H1 (cell line): ENCODE measurements at regions not wholly inside any gene's neighbourhood (a gene's known extent, or its start where the extent isn't known, plus 50 kb on each side); places are given as distances from the start of the nearest gene placed in this dataset.

Source experiments
- CTCF ChIA-PET: fragments of 300-600 bp; sonication (Branson Sonifier 250); formaldehyde crosslinking; loops from one replicate; lab custom pipeline; 2021; ENCODE audit not compliant: partially characterized antibody; lab: Charles Lee
- POLR2A ChIA-PET: fragments of 300-600 bp; sonication (Branson Sonifier 250); formaldehyde crosslinking; loops from one replicate; lab custom pipeline; 2021; ENCODE audit warnings: inconsistent platforms; ENCODE audit not compliant: partially characterized antibody; lab: Charles Lee
- DNase-seq, 2 experiments: peaks; one replicate each; pipeline versions ENCODE4 v3.0.0 to v3.0.0-alpha.2; 2010 to 2022; ENCODE audit warnings: low spot score in 2 of 2, low read depth in 1 of 2, mixed read lengths in 1 of 2
- FAIRE-seq: peaks from 2 replicates; lab custom pipeline; 2011; peaks lifted over from hg19 to GRCh38; lab: Jason Lieb, UNC
- H2AFZ ChIP-seq: 2 replicates; pipeline ENCODE4 v1.8.1; 2012; ENCODE audit warnings: low read length, inconsistent platforms
- H2AK5ac ChIP-seq: 2 replicates; pipeline ENCODE4 v1.6.1; 2013; ENCODE audit warnings: low read depth, low read length
- H2BK120ac ChIP-seq: replicated peaks from 2 replicates; pipeline ENCODE3; 2013; ENCODE audit warnings: low read depth, low read length, inconsistent platforms
- H2BK12ac ChIP-seq: 2 replicates; pipeline ENCODE4 v1.6.1; 2013; ENCODE audit warnings: low read depth, low read length
- H2BK15ac ChIP-seq: 2 replicates; pipeline ENCODE4 v1.6.1; 2013; ENCODE audit warnings: low read length
- H2BK20ac ChIP-seq: 2 replicates; pipeline ENCODE4 v1.6.1; 2013; ENCODE audit warnings: low read length
- H2BK5ac ChIP-seq: 2 replicates; pipeline ENCODE4 v1.6.1; 2013; ENCODE audit warnings: low read depth, low read length
- H3K14ac ChIP-seq: 2 replicates; pipeline ENCODE4 v1.6.1; 2013; ENCODE audit warnings: inconsistent platforms; ENCODE audit not compliant: insufficient read length
- H3K18ac ChIP-seq: 2 replicates; pipeline ENCODE4 v1.6.1; 2013; ENCODE audit warnings: low read length; ENCODE audit errors: extremely low read depth
- H3K23ac ChIP-seq: 2 replicates; pipeline ENCODE4 v1.6.1; 2013; ENCODE audit warnings: inconsistent platforms; ENCODE audit not compliant: insufficient read length
- H3K23me2 ChIP-seq: 2 replicates; pipeline ENCODE4 v1.6.1; 2013; ENCODE audit warnings: low read depth, low read length
- H3K27ac ChIP-seq: 2 replicates; pipeline ENCODE4 v1.6.1; 2011; ENCODE audit warnings: low read depth, low read length, inconsistent platforms
- H3K27me3 ChIP-seq, 4 experiments: replicated peaks in 1 of 4; 1 replicate in 1 of 4; 2 replicates in 3 of 4; pipeline versions ENCODE4 v1.6.1 to v1.8.1; 2011 to 2013; ENCODE audit warnings: low read length in 3 of 4, mild to moderate bottlenecking in 3 of 4, inconsistent platforms in 2 of 4, mixed read lengths in 2 of 4, moderate library complexity in 1 of 4; ENCODE audit not compliant: control insufficient read depth in 3 of 4, insufficient read depth in 3 of 4; ENCODE audit errors: extremely low read depth in 1 of 4
- H3K36me3 ChIP-seq, 4 experiments: 2 replicates each; pipeline versions ENCODE4 v1.6.1 to v1.8.1; 2011 to 2013; ENCODE audit warnings: mild to moderate bottlenecking in 4 of 4, low read length in 3 of 4, moderate library complexity in 2 of 4, control low read depth in 1 of 4, inconsistent platforms in 1 of 4; ENCODE audit not compliant: insufficient read depth in 4 of 4, control insufficient read depth in 2 of 4
- H3K4ac ChIP-seq: replicated peaks from 2 replicates; pipeline ENCODE3; 2013; ENCODE audit warnings: low read length, low read depth, mixed read lengths, inconsistent platforms; ENCODE audit not compliant: insufficient read length
- H3K4me1 ChIP-seq, 4 experiments: replicated peaks in 1 of 4; 1 replicate in 1 of 4; 2 replicates in 3 of 4; pipeline versions ENCODE4 v1.6.1 to v1.8.1; 2011 to 2013; ENCODE audit warnings: low read length in 3 of 4, inconsistent platforms in 2 of 4, mixed read lengths in 1 of 4; ENCODE audit not compliant: insufficient read depth in 4 of 4, control insufficient read depth in 3 of 4
- H3K4me2 ChIP-seq, 2 experiments: 2 replicates each; pipeline versions ENCODE4 v1.6.1 to v1.8.1; 2011 to 2013; ENCODE audit warnings: low read depth in 2 of 2, low read length in 2 of 2, control low read depth in 1 of 2, inconsistent platforms in 1 of 2, mild to moderate bottlenecking in 1 of 2; ENCODE audit not compliant: insufficient read depth in 1 of 2
- H3K4me3 ChIP-seq, 4 experiments: fragments of 200-600, 300-600 bp in 1 of 4; sonication (generic), shearing (Covaris generic), sonication (Bioruptor Twin) in 1 of 4; 2 replicates each; pipeline versions ENCODE4 v1.5.1 to v1.8.1; 2011 to 2016; ENCODE audit warnings: low read length in 4 of 4, low read depth in 3 of 4, control low read depth in 2 of 4, inconsistent platforms in 2 of 4, mild to moderate bottlenecking in 2 of 4, mixed read lengths in 1 of 4, moderate library complexity in 1 of 4; ENCODE audit not compliant: insufficient read depth in 2 of 4; ENCODE audit errors: extremely low read depth in 1 of 4
- H3K56ac ChIP-seq: replicated peaks from 2 replicates; pipeline ENCODE3; 2013; ENCODE audit warnings: low read depth, mild to moderate bottlenecking, mixed read lengths, low read length, inconsistent platforms; ENCODE audit not compliant: insufficient read length
- H3K79me1 ChIP-seq: 2 replicates; pipeline ENCODE4 v1.6.1; 2013; ENCODE audit warnings: low read depth, low read length, control low read depth
- H3K79me2 ChIP-seq, 2 experiments: 2 replicates each; pipeline versions ENCODE4 v1.6.1 to v1.8.1; 2012 to 2013; ENCODE audit warnings: low read length in 2 of 2, mild to moderate bottlenecking in 2 of 2, inconsistent platforms in 1 of 2; ENCODE audit not compliant: insufficient read depth in 2 of 2, control insufficient read depth in 1 of 2
- H3K9ac ChIP-seq, 4 experiments: replicated peaks in 1 of 4; 1 replicate in 1 of 4; 2 replicates in 3 of 4; pipeline versions ENCODE4 v1.6.1 to v1.8.1; 2011 to 2013; ENCODE audit warnings: low read depth in 3 of 4, low read length in 3 of 4, control low read depth in 2 of 4, mild to moderate bottlenecking in 2 of 4, moderate library complexity in 2 of 4, inconsistent platforms in 1 of 4; ENCODE audit errors: extremely low read depth in 1 of 4
- H3K9me3 ChIP-seq, 2 experiments: 2 replicates each; pipeline versions ENCODE4 v1.6.1 to v1.8.1; 2012 to 2013; ENCODE audit warnings: mild to moderate bottlenecking in 2 of 2, moderate library complexity in 2 of 2, control low read depth in 1 of 2, inconsistent platforms in 1 of 2, low read depth in 1 of 2, low read length in 1 of 2, mixed read lengths in 1 of 2; ENCODE audit not compliant: insufficient read depth in 2 of 2
- H4K20me1 ChIP-seq, 2 experiments: replicated peaks in 1 of 2; 2 replicates each; pipeline versions ENCODE3 to v1.8.1; 2011 to 2013; ENCODE audit warnings: inconsistent platforms in 2 of 2, low read length in 2 of 2, mild to moderate bottlenecking in 1 of 2; ENCODE audit not compliant: insufficient read depth in 2 of 2, control insufficient read depth in 1 of 2
- H4K5ac ChIP-seq: 2 replicates; pipeline ENCODE4 v1.6.1; 2013; ENCODE audit warnings: low read length, low read depth, mixed read lengths, inconsistent platforms; ENCODE audit not compliant: insufficient read length
- H4K8ac ChIP-seq: 2 replicates; pipeline ENCODE4 v1.8.0; 2013; ENCODE audit warnings: mild to moderate bottlenecking, moderate library complexity, low read length, inconsistent platforms; ENCODE audit not compliant: insufficient read depth; ENCODE audit errors: extremely low read depth
- H4K91ac ChIP-seq: replicated peaks from 2 replicates; pipeline ENCODE3; 2013; ENCODE audit warnings: low read length, mixed read lengths, inconsistent platforms; ENCODE audit not compliant: insufficient read length
- CBX8 ChIP-seq: fragments of 300-800, 300-1000 bp; sonication (generic); IDR thresholded peaks from 2 replicates; pipeline ENCODE4 v1.7.1; 2016; ENCODE audit warnings: low read depth, low read length, borderline replicate concordance
- CHD2 ChIP-seq: IDR thresholded peaks from 2 replicates; pipeline ENCODE4 v1.6.1; 2012; ENCODE audit warnings: low read length, improper control_type of control experiment
- EZH2 ChIP-seq: fragments of 200-600 bp; sonication (generic); IDR thresholded peaks from 2 replicates; pipeline ENCODE4 v1.7.1; 2012; ENCODE audit warnings: low read depth, mild to moderate bottlenecking, moderate library complexity, low read length, inconsistent platforms; ENCODE audit not compliant: severe bottlenecking
- JUND ChIP-seq: IDR thresholded peaks from 2 replicates; pipeline ENCODE4 v1.6.1; 2011; ENCODE audit warnings: mild to moderate bottlenecking, improper control_type of control experiment, low read length
- POLR2AphosphoS5 ChIP-seq: IDR thresholded peaks from 2 replicates; pipeline ENCODE4 v1.6.1; 2011; ENCODE audit warnings: low read depth, low read length
- SIRT6 ChIP-seq: IDR thresholded peaks from one replicate; pipeline ENCODE4 v1.7.1; 2012; ENCODE audit warnings: low read length, inconsistent platforms
- SP1 ChIP-seq: IDR thresholded peaks from 2 replicates; pipeline ENCODE4 v1.6.1; 2011; ENCODE audit warnings: low read depth, low read length
- TEAD4 ChIP-seq: IDR thresholded peaks from 2 replicates; pipeline ENCODE4 v1.6.1; 2012; ENCODE audit warnings: low read depth, low read length, inconsistent platforms, mixed read lengths
- WGBS, 2 experiments: shearing (Covaris generic) in 1 of 2; methylation state at CpG; one replicate each; pipeline versions ENCODE4 v1.1.6 to v1.1.7; 2013 to 2015; ENCODE audit warnings: low lambda C conversion rate in 2 of 2, mixed read lengths in 2 of 2, inconsistent platforms in 1 of 2, low coverage in 1 of 2, missing lambda C conversion rate in 1 of 2; ENCODE audit not compliant: insufficient replicate concordance in 2 of 2, insufficient coverage in 1 of 2, insufficient read length in 1 of 2; ENCODE audit errors: extremely low coverage in 1 of 2, missing lambda C conversion rate in 1 of 2; 5-methylcytosine and 5-hydroxymethylcytosine counted together

DNA sequence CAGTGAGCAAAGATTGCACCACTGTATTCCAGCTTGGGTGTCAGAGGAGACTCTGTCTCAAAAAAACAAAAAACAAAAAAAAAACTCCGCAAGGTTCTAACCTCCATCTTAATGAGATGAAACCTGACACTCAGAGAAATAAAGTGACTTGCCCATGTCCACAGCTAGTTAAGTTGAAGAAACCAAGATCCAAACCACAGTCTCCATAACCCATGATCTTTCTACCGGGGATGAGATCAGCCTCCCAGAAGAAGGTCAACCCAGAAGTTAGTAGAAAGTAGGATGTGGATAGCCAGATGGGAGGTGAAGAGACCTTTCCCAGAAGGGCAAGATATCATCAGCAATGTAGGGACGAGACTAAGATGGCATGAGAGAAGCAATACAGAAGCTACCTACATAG, 140.4 kb upstream of the ADRA1B start:
- no peaks in the 10 kb centered on the region for H3K79me1 ChIP-seq
- H3K9ac ChIP-seq = no peak overlapping the region
- no peak overlapping the region for H3K14ac ChIP-seq
- H3K18ac ChIP-seq = no peak overlapping the region
- H3K79me2 ChIP-seq = no peaks in the 10 kb centered on the region
- H3K56ac ChIP-seq = no peak overlapping the region
- H4K8ac ChIP-seq = no peak overlapping the region
- WGBS, 2 experiments = 88% methylated on average over 3 of the region's 3 CpGs; no CpG with 5 or more reads in 1 of the 2 experiments
- no peak overlapping the region for H2AK5ac ChIP-seq
- H3K4ac ChIP-seq = no peak overlapping the region
- H2BK12ac ChIP-seq = no peak overlapping the region
- H3K4me3 ChIP-seq = no peak overlapping the region
- no peak overlapping the region for H2BK20ac ChIP-seq
- peaks cover 0 to 7% (median 3%) of the 10 kb centered on the region in 4 experiments; a peak in 6 of 7 replicates for H3K4me1 ChIP-seq
- H2BK120ac ChIP-seq = no peak overlapping the region
- CTCF ChIA-PET = interaction anchor here (0.6 to 2.2 kb wide), 3 partner anchors 34 to 777 kb away, joined by 4 to 6 read pairs (median 4); no protein-coding TSS in a partner anchor
- H3K27ac ChIP-seq = no peak overlapping the region
- peaks cover 2% of the 10 kb centered on the region; the same call in 1 of the 2 replicates for H3K23me2 ChIP-seq
- FAIRE-seq = no peak
- no peak overlapping the region for H2BK5ac ChIP-seq
- H2AFZ ChIP-seq = no peak overlapping the region
- no peaks in the 10 kb centered on the region for H4K20me1 ChIP-seq
- H2BK15ac ChIP-seq = no peak overlapping the region
- DNase-seq = no peak
- H3K36me3 ChIP-seq = no peaks in the 10 kb centered on the region
- no peak overlapping the region for H4K5ac ChIP-seq
- no peak overlapping the region for H4K91ac ChIP-seq
- TF ChIP-seq TEAD4 (no peak), SIRT6 (no peak), SP1 (no peak), CBX8 (no peak), EZH2 (no peak), CHD2 (no peak), JUND (no peak), POLR2AphosphoS5 (no peak)
- no peak overlapping the region for H3K23ac ChIP-seq
- H3K9me3 ChIP-seq = no peaks in the 10 kb centered on the region
- H3K4me2 ChIP-seq = no peak overlapping the region
- POLR2A ChIA-PET = no interaction called here
- peaks cover 0 to 10% (median 5%) of the 10 kb centered on the region in 4 experiments; a peak in 4 of 7 replicates for H3K27me3 ChIP-seq
